ENCODE measurements at regions not wholly inside any gene's neighbourhood (a gene's known extent, or its start where the extent isn't known, plus 50 kb on each side); places are given as distances from the start of the nearest gene placed in this dataset.

GRCh38 chr5:2284678-2285077 lies 402.0 kb upstream of the IRX4 start:
- TF ChIP-seq, protein P1, sequence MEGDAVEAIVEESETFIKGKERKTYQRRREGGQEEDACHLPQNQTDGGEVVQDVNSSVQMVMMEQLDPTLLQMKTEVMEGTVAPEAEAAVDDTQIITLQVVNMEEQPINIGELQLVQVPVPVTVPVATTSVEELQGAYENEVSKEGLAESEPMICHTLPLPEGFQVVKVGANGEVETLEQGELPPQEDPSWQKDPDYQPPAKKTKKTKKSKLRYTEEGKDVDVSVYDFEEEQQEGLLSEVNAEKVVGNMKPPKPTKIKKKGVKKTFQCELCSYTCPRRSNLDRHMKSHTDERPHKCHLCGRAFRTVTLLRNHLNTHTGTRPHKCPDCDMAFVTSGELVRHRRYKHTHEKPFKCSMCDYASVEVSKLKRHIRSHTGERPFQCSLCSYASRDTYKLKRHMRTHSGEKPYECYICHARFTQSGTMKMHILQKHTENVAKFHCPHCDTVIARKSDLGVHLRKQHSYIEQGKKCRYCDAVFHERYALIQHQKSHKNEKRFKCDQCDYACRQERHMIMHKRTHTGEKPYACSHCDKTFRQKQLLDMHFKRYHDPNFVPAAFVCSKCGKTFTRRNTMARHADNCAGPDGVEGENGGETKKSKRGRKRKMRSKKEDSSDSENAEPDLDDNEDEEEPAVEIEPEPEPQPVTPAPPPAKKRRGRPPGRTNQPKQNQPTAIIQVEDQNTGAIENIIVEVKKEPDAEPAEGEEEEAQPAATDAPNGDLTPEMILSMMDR (conservative IDR thresholded peaks at IDR 0.05; ENCODE audit: low read length), result no peak
- no peak for TF ChIP-seq EZH2phosphoT487 (IDR thresholded peaks at IDR 0.05; ENCODE audit: borderline replicate concordance)

Data from Loucy (cell line).